GM19238 (cell line): ENCODE measurements at regions not wholly inside any gene's neighbourhood (a gene's known extent, or its start where the extent isn't known, plus 50 kb on each side); places are given as distances from the start of the nearest gene placed in this dataset.

Experiments
- DNase-seq: peaks from one replicate; pipeline ENCODE4 v3.0.0; 2011; ENCODE audit warnings: low spot score; ENCODE audit not compliant: insufficient read length

DNA sequence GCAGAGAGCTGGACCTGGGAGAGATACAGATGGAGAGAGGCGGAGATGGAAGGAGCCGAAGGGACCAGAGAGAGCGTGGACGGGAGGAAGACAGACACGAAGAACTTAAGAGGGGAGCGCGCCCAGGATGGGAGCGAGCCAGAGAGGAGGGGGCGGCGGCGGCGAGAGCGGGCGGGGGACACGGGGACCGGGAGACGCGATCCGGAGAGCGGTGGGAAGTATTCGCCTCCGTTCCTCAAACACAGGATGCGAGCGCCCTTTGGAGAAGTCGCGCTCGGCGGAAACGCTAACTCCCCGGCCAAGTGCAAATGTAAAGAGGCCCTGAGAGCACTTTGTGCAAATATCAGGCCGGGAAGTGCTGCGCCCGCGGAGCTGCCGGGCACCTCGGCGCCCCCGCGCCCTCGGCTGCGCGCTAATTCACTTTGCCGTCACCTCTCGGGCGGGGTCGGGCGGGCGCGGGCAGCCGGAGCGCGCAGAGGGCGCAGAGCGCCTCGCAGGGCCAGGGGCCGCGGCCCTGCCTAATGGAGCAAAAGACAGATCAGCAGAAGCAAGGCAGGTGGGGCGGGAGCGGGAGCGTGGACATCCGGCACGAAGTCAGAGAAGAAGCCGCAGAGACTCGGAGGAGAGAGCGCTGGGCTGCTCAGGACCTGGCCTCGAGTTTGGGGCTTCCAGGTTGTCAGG lies 281.2 kb downstream of the RRAGC start:
- no peak for DNase-seq

DNA sequence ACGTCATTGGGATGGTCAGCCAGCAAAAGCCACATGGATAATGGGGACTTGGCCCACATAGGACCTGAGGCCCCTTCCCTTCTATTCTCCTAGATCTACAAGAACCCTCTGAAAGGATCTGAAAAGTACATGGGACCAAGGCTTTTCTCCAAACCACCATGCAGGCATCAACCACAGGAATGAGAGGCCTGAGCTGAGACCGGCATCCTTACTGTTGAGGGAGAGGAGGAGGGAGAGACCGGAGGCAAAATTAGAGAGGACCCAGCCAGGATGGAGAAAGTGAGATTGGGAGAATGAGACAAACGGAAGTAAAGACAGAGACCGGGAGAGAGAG lies 281.7 kb downstream of the RRAGC start:
- DNase-seq: no peak

DNA sequence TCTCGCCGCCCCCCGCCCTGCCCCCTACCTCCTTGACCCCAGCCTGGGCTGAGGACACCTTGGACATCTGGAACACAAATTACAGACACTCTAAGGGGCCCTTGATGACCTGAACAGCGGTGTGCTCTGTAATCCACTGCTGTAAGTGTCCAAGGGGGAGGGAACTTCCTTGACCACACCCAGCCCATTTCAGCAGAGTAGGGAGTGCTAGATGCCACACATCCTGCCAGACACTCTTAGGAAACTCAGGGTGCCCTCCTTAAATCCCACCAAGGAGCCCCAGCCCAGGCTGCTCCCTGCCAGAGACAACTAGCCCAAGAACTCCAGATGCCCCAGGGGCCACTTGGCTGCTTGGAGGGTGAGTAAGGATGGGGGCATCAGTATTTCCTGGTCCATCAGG lies 282.2 kb downstream of the RRAGC start:
- DNase-seq: no peak

DNA sequence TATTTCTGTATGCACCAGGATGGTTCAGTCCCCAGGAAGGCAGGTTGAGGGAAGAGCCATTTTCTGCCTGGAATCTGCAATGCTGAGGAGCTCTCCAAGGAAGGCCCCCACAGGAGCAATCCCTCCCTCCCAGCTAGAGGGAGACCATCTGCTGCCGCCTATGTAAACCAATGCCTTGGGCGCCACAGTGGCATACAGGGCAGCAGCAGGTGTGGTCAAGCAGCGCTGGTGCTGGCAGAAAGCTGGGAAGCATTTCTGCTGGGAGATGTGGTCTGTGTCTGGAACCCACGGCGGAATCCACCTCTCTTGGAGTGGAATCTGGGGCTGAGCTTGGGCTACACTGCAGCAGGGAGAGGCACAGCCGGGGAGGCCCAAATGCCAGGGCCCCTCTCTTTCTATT lies 283.3 kb downstream of the RRAGC start:
- DNase-seq: no peak

DNA sequence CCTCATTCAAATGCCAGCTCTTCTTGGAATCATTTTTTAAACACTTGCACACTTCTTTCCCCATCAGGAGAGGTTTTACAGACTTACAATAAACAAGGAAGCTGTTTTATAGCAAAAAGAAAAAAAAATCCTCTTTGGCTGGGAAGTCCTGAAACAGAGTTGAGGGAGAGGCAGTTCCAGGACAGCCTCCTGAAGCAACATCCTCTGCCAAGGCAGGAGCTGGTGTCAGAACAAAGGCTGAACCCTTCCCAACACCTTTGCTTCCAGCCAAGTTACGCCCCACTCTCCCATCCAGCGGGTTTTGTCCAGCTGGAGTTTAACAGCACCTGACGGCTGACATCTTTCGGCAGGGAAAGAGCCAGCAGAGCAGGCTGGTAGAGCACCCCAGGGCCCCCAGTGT lies 287.8 kb downstream of the RRAGC start:
- no peak for DNase-seq

DNA sequence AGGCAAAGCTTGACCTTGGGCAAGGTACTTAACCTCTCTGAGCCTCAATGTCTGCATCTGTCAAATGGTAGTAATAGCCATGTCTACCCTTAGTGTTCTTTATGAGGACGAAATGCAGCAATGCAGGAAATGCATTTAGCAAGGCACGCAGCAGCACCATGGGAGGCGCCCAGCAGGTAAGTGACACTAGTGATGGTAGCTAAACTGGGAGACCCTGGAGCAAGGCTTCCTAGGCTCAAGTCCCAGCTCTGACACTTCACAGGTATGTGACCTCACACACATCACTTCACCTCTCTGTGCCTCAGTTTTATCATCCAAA lies 289.0 kb downstream of the RRAGC start:
- DNase-seq: no peak

DNA sequence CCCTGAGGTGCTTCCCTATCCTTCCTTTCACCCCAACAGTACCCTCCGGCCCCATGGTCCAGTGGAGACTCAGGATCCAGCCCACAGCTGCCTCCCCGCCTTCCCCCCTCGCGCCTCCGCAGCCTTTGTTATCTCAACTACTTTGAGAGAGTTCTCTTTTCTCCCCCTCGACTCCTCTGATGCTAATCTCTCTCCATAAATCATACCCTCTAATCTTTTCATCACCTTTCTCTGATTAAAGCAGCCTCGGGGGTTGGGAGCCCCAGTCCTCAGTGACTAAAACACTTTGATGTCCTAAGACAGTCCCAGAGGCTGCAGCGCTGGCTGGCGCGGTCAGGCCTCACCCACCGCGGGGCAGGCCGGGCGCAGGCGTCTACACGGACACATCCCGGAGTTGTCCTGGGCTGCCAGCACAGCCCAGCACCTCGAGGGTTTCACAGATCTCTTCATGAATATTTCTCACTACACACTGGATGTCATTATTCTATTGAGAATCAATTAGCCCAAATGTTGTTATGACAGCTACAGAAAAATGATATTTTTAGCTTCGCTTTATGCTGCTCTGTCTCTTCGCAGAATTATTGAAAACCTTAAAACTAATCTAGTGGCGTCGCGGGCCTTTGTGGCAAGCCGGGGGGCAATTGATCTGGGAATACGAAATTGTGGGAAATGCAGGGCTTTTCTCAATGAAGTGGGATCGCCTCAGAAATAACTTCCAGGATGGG lies 289.5 kb downstream of the RRAGC start:
- no peak for DNase-seq

DNA sequence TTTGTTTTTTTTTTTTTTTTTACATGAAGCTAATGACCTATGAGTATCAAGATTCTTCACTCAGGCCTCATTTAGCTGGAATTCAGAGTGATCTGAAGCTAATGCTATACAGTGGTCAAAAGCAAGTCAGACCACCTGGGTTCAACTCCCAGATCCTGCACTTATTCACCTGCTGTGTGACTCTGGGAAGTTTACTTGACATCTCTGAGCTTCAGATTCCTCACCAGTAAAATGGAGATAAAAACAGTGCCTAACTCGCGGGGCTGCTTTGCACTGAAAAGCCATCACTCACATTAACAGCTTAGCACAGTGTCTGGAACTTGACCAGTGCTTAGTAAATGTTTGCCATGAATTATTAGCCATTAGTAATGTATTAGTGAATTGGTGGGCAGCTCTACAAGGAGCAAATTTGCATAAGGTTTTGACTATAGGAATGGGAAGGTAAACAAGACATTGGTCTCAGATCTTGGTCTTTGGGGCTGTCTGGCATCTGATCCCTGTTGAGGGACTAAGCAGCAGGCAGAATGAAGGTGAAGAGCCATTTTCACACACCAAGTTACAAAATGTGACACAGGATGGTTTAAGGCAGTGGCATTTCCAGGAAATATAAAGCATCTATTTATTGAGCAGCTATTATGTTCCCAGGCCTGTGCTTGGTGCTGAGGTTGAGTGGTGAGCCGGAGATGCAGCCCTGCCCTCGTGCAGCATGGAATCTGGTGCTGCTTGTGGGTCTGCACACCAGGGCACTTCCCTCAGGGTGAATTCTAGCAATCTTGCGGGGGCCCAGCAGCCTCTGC lies 291.3 kb downstream of the RRAGC start:
- no peak for DNase-seq

DNA sequence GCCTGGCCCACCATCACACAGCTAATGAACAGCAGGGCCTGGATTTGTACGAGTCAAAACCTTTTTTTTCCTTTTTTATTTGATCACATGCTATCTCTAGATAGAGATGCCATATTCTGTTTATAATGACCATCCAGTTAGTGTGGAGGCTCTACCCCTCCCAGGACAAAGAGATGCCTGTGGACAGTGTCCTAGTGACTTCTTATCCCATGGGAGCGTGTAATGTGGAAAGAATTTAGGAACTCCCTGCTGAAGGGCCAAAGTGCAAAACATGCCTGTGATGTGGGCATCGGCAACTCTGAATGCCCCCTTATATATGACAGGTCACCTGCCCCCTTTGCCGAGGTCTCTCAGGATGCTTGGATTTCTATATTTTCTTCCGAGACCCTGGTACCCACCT lies 292.2 kb downstream of the RRAGC start:
- no peak for DNase-seq

DNA sequence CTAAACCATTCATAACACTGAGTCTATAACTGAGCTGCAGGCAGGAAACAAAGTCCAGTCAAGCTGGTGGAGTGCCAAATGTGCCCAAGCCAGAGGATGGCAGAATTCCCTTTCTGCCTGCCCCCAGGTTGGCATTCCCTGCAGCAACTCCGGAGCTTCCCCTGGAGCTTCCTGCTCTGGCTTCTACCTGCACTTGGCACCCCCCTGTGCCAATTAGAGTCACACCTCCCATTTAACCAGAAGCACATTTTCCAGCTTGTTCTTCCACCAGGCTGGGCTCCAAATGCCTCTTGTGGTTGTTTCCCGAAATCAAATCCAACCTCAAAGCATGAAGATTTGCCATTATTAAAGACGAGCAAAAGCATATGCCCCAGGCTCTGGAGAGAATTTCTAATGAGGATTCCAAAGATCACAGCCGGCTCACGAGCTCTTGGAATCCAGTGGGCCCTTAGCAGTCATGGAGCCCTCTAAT lies 294.5 kb downstream of the RRAGC start:
- no peak for DNase-seq

DNA sequence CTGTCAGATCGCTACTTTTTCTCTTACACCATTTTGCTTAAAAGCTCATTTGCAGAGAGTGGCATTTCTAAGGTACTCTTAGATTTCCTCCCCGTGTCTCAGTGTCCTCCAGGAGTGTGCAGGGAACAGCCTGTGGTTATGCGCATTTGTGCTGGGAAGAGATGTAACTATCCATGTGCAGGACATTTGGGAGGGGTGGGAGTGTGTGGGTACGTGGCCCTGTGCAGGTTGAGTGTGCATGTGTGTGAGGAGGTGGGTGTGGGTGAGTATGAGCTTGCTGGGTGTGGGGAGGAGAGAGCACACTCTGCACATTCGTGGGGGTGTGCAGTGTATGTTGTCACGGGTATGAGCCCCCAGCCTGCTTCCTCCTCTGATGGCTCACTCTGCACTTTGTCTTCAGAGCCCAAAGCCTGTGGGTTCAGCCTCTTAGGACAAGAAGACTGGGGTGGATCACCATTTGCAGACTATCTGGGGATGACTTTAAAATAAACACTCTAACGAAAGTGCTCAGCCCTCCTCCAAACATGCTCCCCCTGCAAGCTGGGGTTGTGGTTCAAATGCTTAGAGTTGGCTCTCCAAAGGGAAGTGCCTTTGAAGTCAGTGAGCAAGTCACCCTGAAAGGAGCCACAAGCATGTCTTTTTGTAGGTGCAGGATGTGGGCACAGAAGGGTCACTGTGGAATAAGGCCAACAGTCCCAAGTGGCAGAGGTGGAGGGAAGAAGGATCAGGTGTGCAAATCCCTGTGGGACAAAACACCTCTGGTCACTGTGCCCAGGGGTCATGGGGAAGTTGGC lies 295.4 kb downstream of the RRAGC start:
- DNase-seq: no peak

DNA sequence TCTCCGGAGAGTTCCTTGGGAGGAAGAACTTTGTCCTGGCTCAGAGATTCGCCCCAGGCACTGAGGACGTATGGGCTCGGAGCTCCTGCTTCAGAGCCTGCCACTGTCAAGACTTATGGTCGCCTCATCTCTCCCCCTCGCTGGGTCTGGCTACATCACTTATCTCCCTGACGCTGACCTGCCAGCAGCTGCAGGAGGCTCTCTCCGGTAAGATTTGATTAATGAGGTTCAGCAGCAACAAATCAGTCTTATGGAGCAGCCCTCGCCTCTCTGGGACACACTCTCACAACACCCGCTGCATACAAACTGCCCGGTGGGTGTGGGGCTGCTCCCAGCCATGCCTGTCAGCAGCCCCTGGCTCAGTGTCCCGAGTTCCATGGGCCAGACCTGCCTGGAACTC lies 297.8 kb downstream of the RRAGC start:
- DNase-seq: no peak

DNA sequence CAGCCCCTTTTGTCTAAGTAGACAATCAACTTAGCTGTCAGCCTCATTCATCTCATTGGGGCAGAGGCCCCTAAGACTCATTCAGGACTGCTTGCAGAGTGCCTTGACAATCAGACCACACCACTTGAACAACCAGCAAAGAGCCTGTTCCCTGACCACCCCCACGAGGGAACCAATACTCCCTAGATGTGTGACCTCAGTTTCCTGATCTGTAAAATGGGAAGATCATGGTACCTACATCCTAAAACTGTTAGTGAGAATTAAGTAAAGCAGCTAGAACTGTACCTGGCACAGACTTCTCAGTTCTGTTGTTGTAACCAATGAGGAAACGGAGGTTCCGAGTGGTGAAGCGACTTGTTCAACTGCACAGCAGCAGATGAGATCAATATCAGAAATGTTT lies 298.5 kb downstream of the RRAGC start:
- no peak for DNase-seq

DNA sequence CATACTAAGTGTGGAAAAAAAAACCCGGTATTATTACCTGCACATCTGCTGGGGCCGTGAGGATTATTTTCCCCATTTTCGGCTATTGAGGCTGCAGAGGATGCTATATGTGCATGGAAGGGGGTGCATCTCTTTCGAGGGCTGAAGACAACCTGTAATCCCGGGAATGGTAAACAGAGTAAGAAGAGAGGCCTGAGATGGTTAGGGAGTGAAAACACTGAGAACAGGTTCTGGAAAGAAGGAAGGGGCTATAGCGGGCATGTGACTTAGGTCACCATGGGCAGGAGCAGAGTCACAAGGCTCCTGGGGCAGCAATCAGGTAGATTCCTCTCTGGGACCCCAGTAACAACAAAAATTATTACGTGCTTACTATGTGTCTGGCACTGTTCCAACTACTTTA lies 299.1 kb downstream of the RRAGC start:
- DNase-seq: no peak

DNA sequence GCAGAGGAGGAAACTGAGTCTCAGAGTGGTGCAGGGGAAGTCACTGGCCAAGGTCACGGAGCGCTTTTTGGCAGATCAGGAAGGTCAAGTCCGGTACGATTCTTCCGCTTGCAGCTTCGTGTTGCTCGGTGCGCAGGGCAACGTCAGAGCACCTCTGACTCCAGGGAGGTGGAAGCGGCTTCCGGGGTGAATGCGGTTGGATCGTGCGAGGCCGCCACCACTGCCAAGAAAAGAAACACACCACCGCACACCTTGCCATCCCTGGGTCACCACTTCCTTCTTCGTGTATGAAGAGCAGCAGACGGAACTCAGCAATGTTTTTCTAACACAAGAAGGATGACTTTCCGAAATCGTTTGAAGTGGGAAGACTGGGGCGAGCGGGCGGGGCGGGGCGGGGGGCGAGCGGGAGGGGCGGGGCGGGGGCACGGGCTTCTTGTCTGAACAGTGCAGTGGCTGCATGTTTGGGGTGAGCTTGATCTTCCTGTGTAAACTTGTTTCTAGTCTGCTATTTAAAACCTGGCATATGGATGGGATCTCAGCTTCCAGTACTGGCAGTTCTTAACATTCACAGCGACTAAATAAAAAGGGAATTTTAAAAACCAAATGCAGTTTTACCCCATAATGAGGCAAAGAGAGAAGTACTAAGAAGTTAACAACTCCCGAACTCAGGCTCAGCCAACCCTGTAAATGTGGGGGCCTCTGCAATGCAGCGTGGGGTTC lies 300.0 kb downstream of the RRAGC start:
- peak; percentile 61 for DNase-seq

DNA sequence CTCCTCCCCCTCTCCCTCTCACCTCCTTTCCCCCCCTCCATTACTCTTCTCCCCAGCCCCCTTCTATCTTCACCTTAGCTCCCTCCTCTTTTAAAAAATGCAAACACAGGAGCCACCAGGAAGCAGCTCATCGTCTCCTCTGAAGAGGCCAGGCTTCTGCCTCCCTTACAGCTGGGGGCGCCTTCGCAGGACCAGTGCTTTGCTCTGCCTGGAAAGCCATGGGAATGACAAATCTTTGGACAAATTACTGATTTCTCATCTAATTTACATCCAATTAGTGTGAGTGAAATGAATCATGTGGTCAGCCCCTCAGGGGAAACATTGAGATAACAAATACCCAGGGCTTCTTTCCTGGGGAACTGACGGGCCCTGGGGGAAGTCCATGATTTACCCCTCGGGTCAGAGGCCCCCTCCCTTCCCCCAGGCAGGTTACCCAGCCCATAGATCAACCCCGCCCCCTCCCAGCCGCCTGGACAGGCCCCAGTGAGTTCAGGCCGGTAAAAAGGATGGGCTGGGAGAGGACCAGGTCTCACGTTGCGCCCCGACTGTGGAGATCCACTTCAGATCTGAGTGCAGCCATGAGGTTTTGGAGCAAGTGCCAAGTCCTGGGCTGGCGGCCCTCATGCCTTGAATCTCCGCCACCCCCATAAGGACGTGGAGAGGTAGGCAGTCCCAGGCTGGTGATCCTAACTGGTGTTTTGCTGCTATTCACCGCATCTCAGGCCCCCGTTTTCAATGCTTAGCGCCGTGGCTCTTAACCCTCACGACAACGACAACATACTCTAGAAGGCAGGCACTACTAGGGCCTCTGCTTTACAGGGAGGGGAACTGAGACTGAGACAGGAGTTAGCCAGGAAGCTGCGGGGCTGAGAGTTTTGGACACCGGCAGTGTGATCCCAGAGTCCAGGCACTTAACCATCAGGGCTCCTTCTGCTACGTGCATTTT lies 300.8 kb downstream of the RRAGC start:
- no peak for DNase-seq

DNA sequence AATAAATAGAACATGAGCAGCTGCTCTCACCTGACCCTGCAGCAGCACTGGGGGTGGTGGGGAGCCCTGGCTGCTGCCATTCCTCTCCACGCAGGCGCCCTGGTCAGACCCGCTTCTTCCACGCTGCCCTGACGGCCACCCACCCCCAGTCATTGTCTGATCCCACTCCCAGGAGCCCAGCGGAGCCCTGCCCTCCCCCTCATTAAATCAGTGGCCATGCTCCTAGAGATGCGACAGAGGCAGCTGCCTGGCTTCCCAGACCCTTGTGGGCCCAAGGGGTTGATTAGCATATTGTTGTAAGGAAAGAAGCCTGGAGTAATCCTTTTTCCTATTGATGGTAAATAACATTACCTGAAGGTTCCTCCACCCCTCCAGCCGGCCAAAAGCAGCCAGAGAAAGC lies 301.5 kb downstream of the RRAGC start:
- no peak for DNase-seq

DNA sequence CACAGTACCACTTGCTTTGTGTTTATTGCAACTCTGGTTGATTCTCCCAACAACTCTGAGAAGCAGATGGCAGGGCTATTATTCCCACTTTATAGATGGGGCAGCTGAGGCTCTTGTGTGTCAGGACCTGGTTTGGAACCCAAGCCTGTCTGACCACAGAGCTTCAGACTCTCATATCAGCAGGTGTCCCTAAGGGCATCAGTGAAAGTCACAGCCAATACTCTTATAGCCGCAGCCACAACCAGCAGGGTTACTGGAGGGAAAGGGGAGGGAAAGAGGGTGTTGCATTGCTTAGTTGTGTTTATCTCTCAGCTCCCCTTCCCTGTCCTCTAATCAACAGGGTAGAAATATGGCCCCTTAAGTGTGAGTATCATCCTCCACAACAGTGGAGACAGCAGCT lies 304.0 kb downstream of the RRAGC start:
- DNase-seq: no peak

DNA sequence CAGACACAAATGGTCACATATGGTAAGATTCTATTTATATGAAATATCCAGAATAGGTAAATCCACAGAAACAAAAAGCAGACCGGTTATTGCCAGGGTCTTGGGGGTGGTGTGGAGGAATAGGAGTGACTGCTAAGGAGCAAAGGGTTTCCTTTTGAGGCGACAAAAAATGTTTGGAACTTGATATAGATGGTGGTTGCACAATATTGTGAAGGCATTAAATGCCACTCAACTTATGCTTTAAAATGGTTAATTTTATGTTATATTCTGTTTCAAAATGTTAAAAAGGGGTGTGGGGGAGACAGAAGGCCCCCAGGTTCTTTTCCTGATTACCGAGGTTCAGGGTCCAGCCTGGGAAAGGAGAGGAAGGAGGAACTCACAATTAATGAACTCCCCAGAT lies 304.4 kb downstream of the RRAGC start:
- DNase-seq: no peak
